Hepatocyte (in vitro differentiated cells): ENCODE measurements at regions not wholly inside any gene's neighbourhood (a gene's known extent, or its start where the extent isn't known, plus 50 kb on each side); places are given as distances from the start of the nearest gene placed in this dataset.

ENCODE experiments used
- DNase-seq: peaks from one replicate; pipeline ENCODE4 v3.0.0-alpha.2; 2016; ENCODE audit warnings: low spot score
- H2AFZ ChIP-seq: fragments of 200-600 bp; sonication (generic); 2 replicates; pipeline ENCODE4 v1.6.0; 2016; ENCODE audit warnings: antibody characterized with exemption, mild to moderate bottlenecking
- H3K27ac ChIP-seq: fragments of 200-600 bp; sonication (generic); 2 replicates; pipeline ENCODE4 v1.5.1; 2016; ENCODE audit warnings: mild to moderate bottlenecking
- H3K27me3 ChIP-seq: fragments of 200-600 bp; sonication (generic); 2 replicates; pipeline ENCODE4 v1.6.1; 2016
- H3K36me3 ChIP-seq: fragments of 200-600 bp; sonication (generic); replicated peaks from 2 replicates; pipeline ENCODE4 v1.5.1; 2016; ENCODE audit warnings: low read depth; ENCODE audit not compliant: insufficient read depth
- H3K4me1 ChIP-seq: fragments of 200-600 bp; sonication (generic); 2 replicates; pipeline ENCODE4 v1.5.1; 2016; ENCODE audit warnings: mild to moderate bottlenecking, moderate library complexity; ENCODE audit not compliant: insufficient read depth
- H3K4me2 ChIP-seq: fragments of 200-600 bp; sonication (generic); 2 replicates; pipeline ENCODE4 v1.6.0; 2016
- H3K4me3 ChIP-seq: fragments of 200-600 bp; sonication (generic); 2 replicates; pipeline ENCODE4 v1.5.1; 2016; ENCODE audit warnings: mild to moderate bottlenecking
- H3K79me2 ChIP-seq: fragments of 200-600 bp; sonication (generic); 2 replicates; pipeline ENCODE4 v1.6.0; 2017; ENCODE audit warnings: mild to moderate bottlenecking
- H3K9me2 ChIP-seq: fragments of 200-600 bp; sonication (generic); replicated peaks from 2 replicates; pipeline ENCODE4 v1.6.0; 2017; ENCODE audit warnings: mild to moderate bottlenecking; ENCODE audit not compliant: insufficient read depth
- H3K9me3 ChIP-seq: fragments of 200-600 bp; sonication (generic); 2 replicates; pipeline ENCODE4 v1.5.1; 2016; ENCODE audit warnings: low read depth, mild to moderate bottlenecking
- H4K20me1 ChIP-seq: fragments of 200-600 bp; sonication (generic); 2 replicates; pipeline ENCODE4 v1.6.0; 2016; ENCODE audit warnings: mild to moderate bottlenecking; ENCODE audit not compliant: insufficient read depth, poor library complexity, severe bottlenecking
- CTCF ChIP-seq: fragments of 200-600 bp; sonication (generic); IDR thresholded peaks from 2 replicates; pipeline ENCODE4 v1.5.1; 2016; ENCODE audit warnings: antibody characterized with exemption, mild to moderate bottlenecking; ENCODE audit not compliant: poor library complexity
- EZH2 ChIP-seq: fragments of 200-600 bp; sonication (generic); IDR thresholded peaks from 2 replicates; pipeline ENCODE4 v1.6.1; 2016; ENCODE audit warnings: antibody characterized with exemption, mild to moderate bottlenecking, borderline replicate concordance
- EZH2phosphoT487 ChIP-seq: fragments of 200-600 bp; sonication (generic); IDR thresholded peaks from one replicate; pipeline ENCODE4 v1.6.1; 2018; ENCODE audit warnings: antibody characterized with exemption, mild to moderate bottlenecking, low read depth, moderate library complexity; ENCODE audit not compliant: unreplicated experiment, severe bottlenecking
- WGBS: methylation state at CpG from one replicate; pipeline ENCODE4 v1.1.6; 2016; ENCODE audit warnings: low lambda C conversion rate; ENCODE audit errors: missing lambda C conversion rate; 5-methylcytosine and 5-hydroxymethylcytosine counted together

GRCh38 chr5:36450229-36451014, 148.7 kb upstream of the RANBP3L start:
- Histone ChIP-seq H3K36me3 (no peaks in the 10 kb centered on the region), H4K20me1 (no peaks in the 10 kb centered on the region), H3K79me2 (no peaks in the 10 kb centered on the region), H3K9me2 (no peaks in the 10 kb centered on the region), H3K4me2 (no peak overlapping the region), H3K4me3 (no peak overlapping the region), H3K4me1 (no peaks in the 10 kb centered on the region), H3K9me3 (no peaks in the 10 kb centered on the region), H3K27ac (no peak overlapping the region), H2AFZ (no peak overlapping the region), H3K27me3 (no peaks in the 10 kb centered on the region)
- TF ChIP-seq EZH2 (no peak), CTCF (no peak), EZH2phosphoT487 (no peak)
- WGBS, result 76% methylated on average over 3 of the region's 3 CpGs
- DNase-seq, result no peak

GRCh38 chr5:36452424-36453006, 150.8 kb upstream of the RANBP3L start:
- Histone ChIP-seq H2AFZ (no peak overlapping the region), H3K9me2 (no peaks in the 10 kb centered on the region), H3K4me1 (peaks cover 3% of the 10 kb centered on the region), H4K20me1 (no peaks in the 10 kb centered on the region), H3K4me3 (no peak overlapping the region), H3K36me3 (no peaks in the 10 kb centered on the region), H3K27me3 (no peaks in the 10 kb centered on the region), H3K27ac (no peak overlapping the region), H3K9me3 (no peaks in the 10 kb centered on the region), H3K4me2 (no peak overlapping the region), H3K79me2 (no peaks in the 10 kb centered on the region)
- 57% methylated on average over 4 of the region's 4 CpGs for WGBS
- TF ChIP-seq CTCF (no peak), EZH2 (no peak), EZH2phosphoT487 (no peak)
- DNase-seq, result no peak

- no peak overlapping the region for H3K4me2 ChIP-seq
- H3K27me3 ChIP-seq, result no peaks in the 10 kb centered on the region
- TF ChIP-seq EZH2, result no peak
- TF ChIP-seq EZH2phosphoT487, result no peak
- TF ChIP-seq CTCF, result no peak
- H3K79me2 ChIP-seq, result no peaks in the 10 kb centered on the region
- H3K27ac ChIP-seq, result peak overlapping the region; percentile 67
- no peak overlapping the region for H3K4me3 ChIP-seq
- no peaks in the 10 kb centered on the region for H3K9me2 ChIP-seq
- H2AFZ ChIP-seq, result no peak overlapping the region
- 85% methylated on average over 3 of the region's 3 CpGs for WGBS
- H3K36me3 ChIP-seq, result no peaks in the 10 kb centered on the region
- no peaks in the 10 kb centered on the region for H4K20me1 ChIP-seq
- H3K4me1 ChIP-seq, result peaks cover 7% of the 10 kb centered on the region
- no peak for DNase-seq
- H3K9me3 ChIP-seq, result no peaks in the 10 kb centered on the region
Measured at GRCh38 chr5:36457511-36458270, 148.7 kb upstream of the SLC1A3 start.
